Kidney epithelial cell (primary cell): ENCODE measurements at regions not wholly inside any gene's neighbourhood (a gene's known extent, or its start where the extent isn't known, plus 50 kb on each side); places are given as distances from the start of the nearest gene placed in this dataset.

Experiments used
- DNase-seq: peaks from one replicate; pipeline ENCODE4 v3.0.0-alpha.2; 2010; ENCODE audit warnings: low read depth
- H3K27me3 ChIP-seq: 2 replicates; pipeline ENCODE4 v1.6.0; 2011; ENCODE audit warnings: low read length; ENCODE audit not compliant: control insufficient read depth, insufficient read depth
- H3K36me3 ChIP-seq: 2 replicates; pipeline ENCODE4 v1.5.1; 2011; ENCODE audit warnings: low read length; ENCODE audit not compliant: control insufficient read depth, insufficient read depth
- H3K4me3 ChIP-seq: 2 replicates; pipeline ENCODE4 v1.5.1; 2011; ENCODE audit warnings: low read depth, mild to moderate bottlenecking, control low read depth, low read length
- CTCF ChIP-seq: IDR thresholded peaks from 2 replicates; pipeline ENCODE4 v1.5.1; 2011; ENCODE audit warnings: mild to moderate bottlenecking, moderate library complexity, low read length, control low read depth, inconsistent platforms; ENCODE audit not compliant: insufficient read depth, poor library complexity, severe bottlenecking

- no peak for TF ChIP-seq CTCF
- Histone ChIP-seq H3K4me3 (no peak overlapping the region), H3K27me3 (no peaks in the 10 kb centered on the region), H3K36me3 (no peaks in the 10 kb centered on the region)
- DNase-seq: no peak
Observed at GRCh38 chr13:111940892-111941291, 126.1 kb upstream of the SOX1 start.

GRCh38 chr13:111941845-111942447 lies 125.0 kb upstream of the SOX1 start:
- Histone ChIP-seq H3K36me3 (no peaks in the 10 kb centered on the region), H3K4me3 (no peak overlapping the region), H3K27me3 (no peaks in the 10 kb centered on the region)
- no peak for TF ChIP-seq CTCF
- no peak for DNase-seq

- TF ChIP-seq CTCF: no peak
- Histone ChIP-seq H3K27me3 (no peaks in the 10 kb centered on the region), H3K36me3 (no peaks in the 10 kb centered on the region), H3K4me3 (no peak overlapping the region)
- DNase-seq: no peak
Observed at GRCh38 chr13:111943229-111943795, 123.6 kb upstream of the SOX1 start.

GRCh38 chr13:111944171-111944583 lies 122.8 kb upstream of the SOX1 start:
- Histone ChIP-seq H3K4me3 (no peak overlapping the region), H3K36me3 (no peaks in the 10 kb centered on the region), H3K27me3 (no peaks in the 10 kb centered on the region)
- TF ChIP-seq CTCF: no peak
- no peak for DNase-seq

- no peaks in the 10 kb centered on the region for H3K27me3 ChIP-seq
- H3K4me3 ChIP-seq: no peak overlapping the region
- DNase-seq: no peak
- H3K36me3 ChIP-seq: no peaks in the 10 kb centered on the region
- TF ChIP-seq CTCF: no peak
Observed at GRCh38 chr13:111945086-111945485, 121.9 kb upstream of the SOX1 start.

- TF ChIP-seq CTCF: no peak
Observed at GRCh38 chr13:111946214-111946613, 120.7 kb upstream of the SOX1 start.

More at GRCh38 chr13:111946214-111946613, 120.7 kb upstream of the SOX1 start:
- no peaks in the 10 kb centered on the region for H3K36me3 ChIP-seq
- H3K27me3 ChIP-seq: no peaks in the 10 kb centered on the region
- DNase-seq: no peak
- H3K4me3 ChIP-seq: no peak overlapping the region
